Mesenchymal stem cell (in vitro differentiated cells and primary cell): ENCODE measurements at regions not wholly inside any gene's neighbourhood (a gene's known extent, or its start where the extent isn't known, plus 50 kb on each side); places are given as distances from the start of the nearest gene placed in this dataset.
A peak's percentile ranks its signal among the peaks of the same experiment; 100 is the strongest.

Experiments
- DNase-seq: peaks from one replicate; pipeline ENCODE4 v3.0.0-alpha.2; 2013
- H2AFZ ChIP-seq: one replicate; pipeline ENCODE4 v1.6.1; 2013; ENCODE audit warnings: low read depth, mild to moderate bottlenecking, control low read depth, inconsistent platforms, low read length, moderate library complexity
- H2AK5ac ChIP-seq: 2 replicates; pipeline ENCODE4 v1.6.1; 2013; ENCODE audit warnings: low read length, moderate library complexity, mild to moderate bottlenecking, inconsistent platforms; ENCODE audit not compliant: severe bottlenecking
- H2BK120ac ChIP-seq: one replicate; pipeline ENCODE4 v1.6.1; 2013; ENCODE audit warnings: low read depth, mild to moderate bottlenecking, inconsistent platforms, low read length, moderate library complexity
- H2BK12ac ChIP-seq, 2 experiments: one replicate each; pipeline ENCODE4 v1.6.1; 2013; ENCODE audit warnings: inconsistent platforms in 2 of 2, low read length in 2 of 2, mild to moderate bottlenecking in 2 of 2, moderate library complexity in 2 of 2, control low read depth in 1 of 2
- H2BK15ac ChIP-seq: one replicate; pipeline ENCODE4 v1.6.1; 2013; ENCODE audit warnings: mild to moderate bottlenecking, low read depth, inconsistent platforms; ENCODE audit not compliant: poor library complexity, severe bottlenecking
- H2BK5ac ChIP-seq: 2 replicates; pipeline ENCODE4 v1.6.1; 2013; ENCODE audit warnings: low read depth, mild to moderate bottlenecking, low read length, control low read depth, inconsistent platforms; ENCODE audit not compliant: poor library complexity, severe bottlenecking
- H3K14ac ChIP-seq, 2 experiments: one replicate each; pipeline ENCODE4 v1.6.1; 2013; ENCODE audit warnings: inconsistent platforms in 2 of 2, low read length in 2 of 2, control low read depth in 1 of 2, mild to moderate bottlenecking in 1 of 2, moderate library complexity in 1 of 2
- H3K18ac ChIP-seq, 2 experiments: one replicate each; pipeline ENCODE4 v1.6.1; 2013; ENCODE audit warnings: inconsistent platforms in 2 of 2, low read length in 2 of 2, control low read depth in 1 of 2, low read depth in 1 of 2, mild to moderate bottlenecking in 1 of 2
- H3K23ac ChIP-seq, 2 experiments: one replicate each; pipeline ENCODE4 v1.6.1; 2013; ENCODE audit warnings: inconsistent platforms in 2 of 2, low read length in 2 of 2, mild to moderate bottlenecking in 2 of 2, moderate library complexity in 2 of 2, control low read depth in 1 of 2
- H3K27ac ChIP-seq: 2 replicates; pipeline ENCODE4 v1.5.1; 2013; ENCODE audit warnings: mild to moderate bottlenecking, moderate library complexity, low read length, control low read depth, inconsistent platforms; ENCODE audit not compliant: poor library complexity, severe bottlenecking
- H3K27me3 ChIP-seq, 2 experiments: 2 replicates each; pipeline versions ENCODE4 v1.6.1 to v1.7.0; 2013; ENCODE audit warnings: low read length in 2 of 2, mild to moderate bottlenecking in 2 of 2, moderate library complexity in 2 of 2, control low read depth in 1 of 2, inconsistent platforms in 1 of 2; ENCODE audit not compliant: control insufficient read depth in 1 of 2, insufficient read depth in 1 of 2
- H3K36me3 ChIP-seq, 2 experiments: 2 replicates each; pipeline versions ENCODE4 v1.6.1 to v1.7.0; 2013; ENCODE audit warnings: low read length in 2 of 2, control low read depth in 1 of 2, inconsistent platforms in 1 of 2, low read depth in 1 of 2, mild to moderate bottlenecking in 1 of 2; ENCODE audit not compliant: insufficient read depth in 2 of 2, control insufficient read depth in 1 of 2
- H3K4ac ChIP-seq, 2 experiments: one replicate each; pipeline ENCODE4 v1.6.1; 2013; ENCODE audit warnings: inconsistent platforms in 2 of 2, low read length in 2 of 2, mild to moderate bottlenecking in 2 of 2, moderate library complexity in 2 of 2, control low read depth in 1 of 2, low read depth in 1 of 2
- H3K4me1 ChIP-seq: 2 replicates; pipeline ENCODE4 v1.6.1; 2013; ENCODE audit warnings: low read depth, low read length, control low read depth; ENCODE audit not compliant: control insufficient read depth, insufficient read depth
- H3K4me2 ChIP-seq: 2 replicates; pipeline ENCODE4 v1.6.1; 2013; ENCODE audit warnings: low read length, mild to moderate bottlenecking, inconsistent platforms; ENCODE audit not compliant: poor library complexity, severe bottlenecking
- H3K4me3 ChIP-seq, 2 experiments: 2 replicates each; pipeline versions ENCODE4 v1.5.1 to v1.7.0; 2013; ENCODE audit warnings: low read length in 2 of 2, mild to moderate bottlenecking in 2 of 2, control low read depth in 1 of 2, low read depth in 1 of 2; ENCODE audit not compliant: insufficient read depth in 1 of 2
- H3K79me1 ChIP-seq: replicated peaks from 2 replicates; pipeline ENCODE4 v1.6.1; 2013; ENCODE audit warnings: mild to moderate bottlenecking, control low read depth, low read length, inconsistent platforms; ENCODE audit not compliant: poor library complexity, severe bottlenecking
- H3K9ac ChIP-seq: 2 replicates; pipeline ENCODE4 v1.7.0; 2013; ENCODE audit warnings: mild to moderate bottlenecking, low read length, moderate library complexity
- H3K9me3 ChIP-seq: 2 replicates; pipeline ENCODE4 v1.7.0; 2013; ENCODE audit warnings: mild to moderate bottlenecking, low read length; ENCODE audit not compliant: control insufficient read depth
- H4K8ac ChIP-seq: one replicate; pipeline ENCODE4 v1.6.1; 2013; ENCODE audit warnings: inconsistent platforms, mild to moderate bottlenecking, low read length, moderate library complexity
- H4K91ac ChIP-seq: one replicate; pipeline ENCODE4 v1.6.1; 2013; ENCODE audit warnings: mild to moderate bottlenecking, low read length, inconsistent platforms
- WGBS: methylation state at CpG from one replicate; pipeline ENCODE4 v1.1.7; 2013; ENCODE audit warnings: mixed read lengths; 5-methylcytosine and 5-hydroxymethylcytosine counted together

GRCh38 chr18:28789502-28789901 is 612.6 kb upstream of the CDH2 start:
- Histone ChIP-seq H3K23ac (no peak overlapping the region), H3K18ac (no peak overlapping the region), H3K9me3 (no peaks in the 10 kb centered on the region), H3K27me3 (no peaks in the 10 kb centered on the region), H3K27ac (no peak overlapping the region), H4K91ac (no peak overlapping the region), H3K14ac (no peak overlapping the region), H2BK120ac (no peak overlapping the region), H2BK5ac (no peak overlapping the region), H3K9ac (no peak overlapping the region), H3K4ac (no peak overlapping the region), H4K8ac (no peak overlapping the region), H2AFZ (no peak overlapping the region), H3K4me3 (no peak overlapping the region), H3K79me1 (no peaks in the 10 kb centered on the region), H3K4me1 (no peaks in the 10 kb centered on the region), H3K36me3 (no peaks in the 10 kb centered on the region), H3K4me2 (no peak overlapping the region), H2AK5ac (no peak overlapping the region), H2BK15ac (no peak overlapping the region), H2BK12ac (no peak overlapping the region)
- 37% methylated on average over 4 of the region's 5 CpGs for WGBS
- no peak for DNase-seq

- Histone ChIP-seq H2BK12ac (no peak overlapping the region), H3K23ac (no peak overlapping the region), H3K14ac (no peak overlapping the region), H3K18ac (no peak overlapping the region), H4K8ac (no peak overlapping the region), H3K4me2 (no peak overlapping the region), H4K91ac (no peak overlapping the region), H3K9me3 (no peaks in the 10 kb centered on the region), H3K4ac (no peak overlapping the region), H3K27me3 (no peaks in the 10 kb centered on the region), H2BK15ac (no peak overlapping the region), H2AK5ac (no peak overlapping the region), H2BK120ac (no peak overlapping the region), H3K4me1 (no peaks in the 10 kb centered on the region), H3K9ac (no peak overlapping the region), H3K79me1 (no peaks in the 10 kb centered on the region), H3K27ac (no peak overlapping the region), H2AFZ (no peak overlapping the region), H3K36me3 (no peaks in the 10 kb centered on the region), H3K4me3 (no peak overlapping the region), H2BK5ac (no peak overlapping the region)
- DNase-seq, result no peak
- WGBS, result 20% methylated on average over 2 of the region's 3 CpGs
Measured at GRCh38 chr18:28786926-28787325, 610.0 kb upstream of the CDH2 start.

DNA sequence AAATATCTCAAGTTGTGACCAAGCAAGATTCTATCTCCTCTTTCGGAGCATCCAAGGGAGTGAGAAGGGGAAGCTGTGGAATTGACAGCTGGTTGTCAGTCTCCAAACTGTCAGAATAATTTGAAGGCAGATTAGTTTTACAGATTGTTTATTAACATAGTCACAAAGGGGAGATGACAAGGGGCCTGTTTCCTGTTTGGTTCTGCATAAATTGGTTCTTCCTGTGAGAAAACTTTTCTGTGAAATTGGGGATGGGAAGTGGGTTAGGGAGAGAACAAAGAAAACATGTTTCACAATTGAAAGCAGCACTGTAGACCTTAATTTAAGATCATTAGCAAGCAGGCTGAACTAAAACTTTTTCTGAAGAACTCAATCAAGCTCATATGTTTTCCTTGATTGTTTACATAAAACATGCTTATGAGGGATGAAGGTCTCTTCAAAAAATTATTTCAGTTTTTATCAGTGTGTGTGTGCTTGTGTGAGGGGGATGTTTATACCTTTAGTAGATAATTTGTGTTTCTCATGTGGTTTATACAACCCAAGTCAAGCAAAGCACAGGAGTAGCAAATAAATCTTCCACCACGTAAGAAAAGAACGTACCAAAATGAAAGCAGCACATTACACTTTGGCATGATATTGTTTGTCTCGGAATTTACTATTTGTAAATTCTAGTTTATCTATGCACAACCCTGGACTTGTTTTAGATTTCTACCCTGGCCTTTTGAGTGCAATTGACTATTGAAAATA is 604.9 kb upstream of the CDH2 start:
- H3K79me1 ChIP-seq, result no peaks in the 10 kb centered on the region
- H3K9me3 ChIP-seq, result no peaks in the 10 kb centered on the region
- no peak overlapping the region for H2BK5ac ChIP-seq
- no peak overlapping the region for H3K4ac ChIP-seq
- no peak overlapping the region for H3K9ac ChIP-seq
- H4K91ac ChIP-seq, result no peak overlapping the region
- no peaks in the 10 kb centered on the region for H3K27me3 ChIP-seq
- no peaks in the 10 kb centered on the region for H3K36me3 ChIP-seq
- H3K4me1 ChIP-seq, result no peaks in the 10 kb centered on the region
- no peak overlapping the region for H3K14ac ChIP-seq
- no peak overlapping the region for H2AFZ ChIP-seq
- no peak overlapping the region for H2BK15ac ChIP-seq
- no peak overlapping the region for H2BK120ac ChIP-seq
- no peak overlapping the region for H4K8ac ChIP-seq
- no peak overlapping the region for H3K27ac ChIP-seq
- no peak overlapping the region for H3K4me2 ChIP-seq
- no peak overlapping the region for H2AK5ac ChIP-seq
- no peak overlapping the region for H3K23ac ChIP-seq
- DNase-seq, result no peak
- no peak overlapping the region for H3K18ac ChIP-seq
- 67% methylated on average over 1 of the region's 4 CpGs for WGBS
- H3K4me3 ChIP-seq, result no peak overlapping the region
- no peak overlapping the region for H2BK12ac ChIP-seq

DNA sequence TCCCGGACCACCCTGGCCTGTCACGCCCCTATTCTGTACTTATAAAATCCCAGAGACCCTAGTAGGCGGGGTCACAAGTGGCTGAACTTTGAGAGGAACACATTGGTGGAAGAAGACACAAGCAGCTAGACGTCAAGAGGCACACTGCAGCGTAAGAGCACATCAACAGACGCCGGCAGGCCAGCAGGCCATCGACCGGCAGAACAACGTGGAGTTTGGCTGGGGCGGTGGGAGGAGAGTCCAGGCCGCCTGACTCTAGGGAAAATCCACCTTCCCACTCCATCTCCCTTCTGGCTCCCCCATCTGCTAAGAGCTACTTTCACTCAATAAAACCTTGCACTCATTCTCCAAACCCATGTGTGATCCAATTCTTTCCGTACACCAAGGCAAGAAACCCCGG is 601.8 kb upstream of the CDH2 start:
- H4K8ac ChIP-seq, result no peak overlapping the region
- no peak overlapping the region for H3K27ac ChIP-seq
- H3K14ac ChIP-seq, result no peak overlapping the region
- H3K79me1 ChIP-seq, result no peaks in the 10 kb centered on the region
- H4K91ac ChIP-seq, result peak overlapping the region; percentile 75
- no peak overlapping the region for H3K4me2 ChIP-seq
- no peaks in the 10 kb centered on the region for H3K36me3 ChIP-seq
- no peak overlapping the region for H3K4ac ChIP-seq
- no peak overlapping the region for H2BK5ac ChIP-seq
- H3K4me3 ChIP-seq, result no peak overlapping the region
- DNase-seq, result no peak
- WGBS, result 92% methylated on average over 14 of the region's 14 CpGs
- H2AK5ac ChIP-seq, result no peak overlapping the region
- no peak overlapping the region for H2BK15ac ChIP-seq
- H3K9ac ChIP-seq, result no peak overlapping the region
- no peak overlapping the region for H3K23ac ChIP-seq
- peak overlapping the region; percentile 49 for H2BK120ac ChIP-seq
- no peaks in the 10 kb centered on the region for H3K9me3 ChIP-seq
- H3K4me1 ChIP-seq, result no peaks in the 10 kb centered on the region
- H2BK12ac ChIP-seq, result peak overlapping the region in 1 of 2 experiments; percentile 43
- no peak overlapping the region for H2AFZ ChIP-seq
- H3K18ac ChIP-seq, result no peak overlapping the region
- H3K27me3 ChIP-seq, result no peaks in the 10 kb centered on the region
